ENCODE measurements at regions not wholly inside any gene's neighbourhood (a gene's known extent, or its start where the extent isn't known, plus 50 kb on each side); places are given as distances from the start of the nearest gene placed in this dataset.

GRCh38 chr13:56902276-56902675, 238.4 kb upstream of the PRR20A start:
- Mint-ChIP-seq H3K9me3 (peaks cover 0 to 8% (median 4%) of the 10 kb centered on the region in 8 donors), H3K27ac (no peak overlapping the region), H3K4me3 (no peak overlapping the region), H3K27me3 (no peaks in the 10 kb centered on the region), H3K4me1 (no peaks in the 10 kb centered on the region), H3K36me3 (no peaks in the 10 kb centered on the region)
- H3K4me1 ChIP-seq (ENCODE audit: insufficient read depth, low read length): no peaks in the 10 kb centered on the region
- no peak overlapping the region for H3K27ac ChIP-seq (ENCODE audit: low read depth, low read length)
- DNase-seq: no peak
- intact Hi-C loops (cut with micrococcal nuclease): no loop called here
- POLR2A ChIA-PET (ENCODE audit: partially characterized antibody): no interaction called here
- H3K27me3 ChIP-seq (ENCODE audit: insufficient read depth, low read length): no peaks in the 10 kb centered on the region
- no peak overlapping the region for H3K4me3 ChIP-seq (ENCODE audit: low read length in 2 of 2)
- H3K9me3 ChIP-seq (ENCODE audit: control insufficient read depth in 1 of 2, low read length in 2 of 2): no peaks in the 10 kb centered on the region
- CTCF ChIA-PET (ENCODE audit: partially characterized antibody): no interaction called here
- no peaks in the 10 kb centered on the region for H3K36me3 ChIP-seq (ENCODE audit: insufficient read depth, low read length)

- no peak for DNase-seq
- Histone ChIP-seq H3K4me3 (ENCODE audit: low read length in 2 of 2) (no peak overlapping the region), H3K9me3 (ENCODE audit: control insufficient read depth in 1 of 2, low read length in 2 of 2) (no peaks in the 10 kb centered on the region), H3K27me3 (ENCODE audit: insufficient read depth, low read length) (no peaks in the 10 kb centered on the region), H3K27ac (ENCODE audit: low read depth, low read length) (no peak overlapping the region), H3K36me3 (ENCODE audit: insufficient read depth, low read length) (no peaks in the 10 kb centered on the region), H3K4me1 (ENCODE audit: insufficient read depth, low read length) (no peaks in the 10 kb centered on the region)
- ChIA-PET CTCF (ENCODE audit: partially characterized antibody) (no interaction called here), POLR2A (ENCODE audit: partially characterized antibody) (no interaction called here)
- Mint-ChIP-seq H3K36me3 (no peaks in the 10 kb centered on the region), H3K27me3 (no peaks in the 10 kb centered on the region), H3K4me3 (no peak overlapping the region), H3K27ac (no peak overlapping the region), H3K4me1 (no peaks in the 10 kb centered on the region), H3K9me3 (peaks cover 0 to 9% (median 5%) of the 10 kb centered on the region in 8 donors)
- intact Hi-C loops (cut with micrococcal nuclease): no loop called here
Observed at GRCh38 chr13:56903710-56904282, 236.9 kb upstream of the PRR20A start.

GRCh38 chr13:56906909-56907308, 233.8 kb upstream of the PRR20A start:
- Mint-ChIP-seq H3K36me3 (no peaks in the 10 kb centered on the region), H3K9me3 (peaks cover 0 to 9% (median 1%) of the 10 kb centered on the region in 8 donors), H3K27ac (no peak overlapping the region), H3K4me3 (no peak overlapping the region), H3K4me1 (no peaks in the 10 kb centered on the region), H3K27me3 (no peaks in the 10 kb centered on the region)
- ChIA-PET POLR2A (ENCODE audit: partially characterized antibody) (no interaction called here), CTCF (ENCODE audit: partially characterized antibody) (no interaction called here)
- Histone ChIP-seq H3K4me3 (ENCODE audit: low read length in 2 of 2) (no peak overlapping the region), H3K4me1 (ENCODE audit: insufficient read depth, low read length) (no peaks in the 10 kb centered on the region), H3K9me3 (ENCODE audit: control insufficient read depth in 1 of 2, low read length in 2 of 2) (no peaks in the 10 kb centered on the region), H3K36me3 (ENCODE audit: insufficient read depth, low read length) (no peaks in the 10 kb centered on the region), H3K27me3 (ENCODE audit: insufficient read depth, low read length) (no peaks in the 10 kb centered on the region), H3K27ac (ENCODE audit: low read depth, low read length) (no peak overlapping the region)
- intact Hi-C loops (cut with micrococcal nuclease): no loop called here
- no peak for DNase-seq

- Histone ChIP-seq H3K4me1 (ENCODE audit: insufficient read depth, low read length) (no peaks in the 10 kb centered on the region), H3K27ac (ENCODE audit: low read depth, low read length) (no peak overlapping the region), H3K4me3 (ENCODE audit: low read length in 2 of 2) (no peak overlapping the region), H3K9me3 (ENCODE audit: control insufficient read depth in 1 of 2, low read length in 2 of 2) (no peaks in the 10 kb centered on the region), H3K27me3 (ENCODE audit: insufficient read depth, low read length) (no peaks in the 10 kb centered on the region), H3K36me3 (ENCODE audit: insufficient read depth, low read length) (no peaks in the 10 kb centered on the region)
- H3K27me3 Mint-ChIP-seq: no peaks in the 10 kb centered on the region
- no peaks in the 10 kb centered on the region for H3K36me3 Mint-ChIP-seq
- intact Hi-C loops (cut with micrococcal nuclease): no loop called here
- DNase-seq: no peak
- no peaks in the 10 kb centered on the region for H3K4me1 Mint-ChIP-seq
- H3K27ac Mint-ChIP-seq: no peak overlapping the region
- ChIA-PET POLR2A (ENCODE audit: partially characterized antibody) (no interaction called here), CTCF (ENCODE audit: partially characterized antibody) (no interaction called here)
- no peak overlapping the region for H3K4me3 Mint-ChIP-seq
- peaks cover 0 to 10% (median 2%) of the 10 kb centered on the region in 8 donors for H3K9me3 Mint-ChIP-seq
Observed at GRCh38 chr13:56907766-56908165, 233.0 kb upstream of the PRR20A start.

- Histone ChIP-seq H3K27me3 (ENCODE audit: insufficient read depth, low read length) (no peaks in the 10 kb centered on the region), H3K27ac (ENCODE audit: low read depth, low read length) (no peak overlapping the region), H3K9me3 (ENCODE audit: control insufficient read depth in 1 of 2, low read length in 2 of 2) (no peaks in the 10 kb centered on the region), H3K36me3 (ENCODE audit: insufficient read depth, low read length) (no peaks in the 10 kb centered on the region), H3K4me3 (ENCODE audit: low read length in 2 of 2) (no peak overlapping the region), H3K4me1 (ENCODE audit: insufficient read depth, low read length) (no peaks in the 10 kb centered on the region)
- Mint-ChIP-seq H3K36me3 (no peaks in the 10 kb centered on the region), H3K4me3 (no peak overlapping the region), H3K27me3 (no peaks in the 10 kb centered on the region), H3K4me1 (no peaks in the 10 kb centered on the region), H3K27ac (no peak overlapping the region), H3K9me3 (peaks cover 0 to 10% (median 1%) of the 10 kb centered on the region in 8 donors)
- intact Hi-C loops (cut with micrococcal nuclease): no loop called here
- POLR2A ChIA-PET (ENCODE audit: partially characterized antibody): no interaction called here
- CTCF ChIA-PET (ENCODE audit: partially characterized antibody): no interaction called here
- peak in 1 of 5 donors; percentile 35 for DNase-seq
Observed at GRCh38 chr13:56909896-56910600, 230.7 kb upstream of the PRR20A start.

- Histone ChIP-seq H3K27me3 (ENCODE audit: insufficient read depth, low read length) (no peaks in the 10 kb centered on the region), H3K27ac (ENCODE audit: low read depth, low read length) (no peak overlapping the region), H3K4me1 (ENCODE audit: insufficient read depth, low read length) (no peaks in the 10 kb centered on the region), H3K9me3 (ENCODE audit: control insufficient read depth in 1 of 2, low read length in 2 of 2) (no peaks in the 10 kb centered on the region), H3K36me3 (ENCODE audit: insufficient read depth, low read length) (no peaks in the 10 kb centered on the region), H3K4me3 (ENCODE audit: low read length in 2 of 2) (no peak overlapping the region)
- POLR2A ChIA-PET (ENCODE audit: partially characterized antibody): no interaction called here
- intact Hi-C loops (cut with micrococcal nuclease): no loop called here
- Mint-ChIP-seq H3K9me3 (peaks cover 0 to 8% (median 4%) of the 10 kb centered on the region in 8 donors), H3K27ac (no peak overlapping the region), H3K4me3 (no peak overlapping the region), H3K36me3 (no peaks in the 10 kb centered on the region), H3K27me3 (no peaks in the 10 kb centered on the region), H3K4me1 (no peaks in the 10 kb centered on the region)
- CTCF ChIA-PET (ENCODE audit: partially characterized antibody): no interaction called here
- DNase-seq: no peak
Observed at GRCh38 chr13:56917966-56918365, 222.8 kb upstream of the PRR20A start.

GRCh38 chr13:56923626-56924140, 217.0 kb upstream of the PRR20A start:
- H3K9me3 ChIP-seq (ENCODE audit: control insufficient read depth in 1 of 2, low read length in 2 of 2): no peaks in the 10 kb centered on the region
- intact Hi-C loops (cut with micrococcal nuclease): no loop called here
- CTCF ChIA-PET (ENCODE audit: partially characterized antibody): no interaction called here
- H3K27ac Mint-ChIP-seq: no peak overlapping the region
- DNase-seq: no peak
- H3K36me3 Mint-ChIP-seq: no peaks in the 10 kb centered on the region
- H3K4me1 Mint-ChIP-seq: no peaks in the 10 kb centered on the region
- no peaks in the 10 kb centered on the region for H3K27me3 Mint-ChIP-seq
- no peaks in the 10 kb centered on the region for H3K4me1 ChIP-seq (ENCODE audit: insufficient read depth, low read length)
- no peak overlapping the region for H3K4me3 ChIP-seq (ENCODE audit: low read length in 2 of 2)
- no peaks in the 10 kb centered on the region for H3K36me3 ChIP-seq (ENCODE audit: insufficient read depth, low read length)
- H3K27me3 ChIP-seq (ENCODE audit: insufficient read depth, low read length): no peaks in the 10 kb centered on the region
- POLR2A ChIA-PET (ENCODE audit: partially characterized antibody): no interaction called here
- H3K4me3 Mint-ChIP-seq: no peak overlapping the region
- no peak overlapping the region for H3K27ac ChIP-seq (ENCODE audit: low read depth, low read length)
- H3K9me3 Mint-ChIP-seq: peaks cover 0 to 17% (median 10%) of the 10 kb centered on the region in 8 donors
